AG10803 (cell line): ENCODE measurements at regions not wholly inside any gene's neighbourhood (a gene's known extent, or its start where the extent isn't known, plus 50 kb on each side); places are given as distances from the start of the nearest gene placed in this dataset.

ENCODE experiments used
- DNase-seq: peaks from one replicate; pipeline ENCODE4 v3.0.0; 2010; ENCODE audit warnings: low read depth
- H3K4me3 ChIP-seq: 2 replicates; pipeline ENCODE4 v1.5.1; 2011; ENCODE audit warnings: mild to moderate bottlenecking, low read length, control low read depth
- CTCF ChIP-seq: conservative IDR thresholded peaks from 2 replicates; pipeline ENCODE4 v1.5.1; 2011; ENCODE audit warnings: mild to moderate bottlenecking, low read length, control low read depth, inconsistent platforms

GRCh38 chr12:102748704-102749103 lies 168.3 kb downstream of the PAH start:
- DNase-seq: no peak
- TF ChIP-seq CTCF: no peak
- H3K4me3 ChIP-seq: no peak overlapping the region

GRCh38 chr12:102746963-102747362 lies 170.1 kb downstream of the PAH start:
- H3K4me3 ChIP-seq: no peak overlapping the region
- no peak for TF ChIP-seq CTCF

GRCh38 chr12:102745971-102746600 lies 171.0 kb downstream of the PAH start:
- H3K4me3 ChIP-seq: no peak overlapping the region
- no peak for DNase-seq
- no peak for TF ChIP-seq CTCF

More at GRCh38 chr12:102746963-102747362, 170.1 kb downstream of the PAH start:
- DNase-seq: no peak

- no peak for DNase-seq
- no peak for TF ChIP-seq CTCF
- H3K4me3 ChIP-seq: no peak overlapping the region
These were observed 175.8 kb downstream of the PAH start for GRCh38 chr12:102741196-102741595.

- peak; percentile 58 for TF ChIP-seq CTCF
- peak; percentile 61 for DNase-seq
These were observed 176.7 kb downstream of the PAH start for GRCh38 chr12:102740141-102740955.

GRCh38 chr12:102736328-102736727 lies 180.7 kb downstream of the PAH start:
- H3K4me3 ChIP-seq: no peak overlapping the region
- no peak for TF ChIP-seq CTCF
- no peak for DNase-seq

More at GRCh38 chr12:102740141-102740955, 176.7 kb downstream of the PAH start:
- no peak overlapping the region for H3K4me3 ChIP-seq

GRCh38 chr12:102735104-102735503 lies 181.9 kb downstream of the PAH start:
- TF ChIP-seq CTCF: no peak
- DNase-seq: no peak
- H3K4me3 ChIP-seq: no peak overlapping the region
